ENCODE measurements at regions not wholly inside any gene's neighbourhood (a gene's known extent, or its start where the extent isn't known, plus 50 kb on each side); places are given as distances from the start of the nearest gene placed in this dataset.

- no peak for DNase-seq (ENCODE audit: extremely low spot score)
- ChIA-PET CTCF (no interaction called here), POLR2A (no interaction called here)
- TF ChIP-seq CTCF (IDR thresholded peaks at IDR 0.05; ENCODE audit: control extremely low read depth, extremely low read depth, low read depth, missing control alignments): no peak
Observed at GRCh38 chr4:28151314-28151713, 1290.7 kb downstream of the STIM2 start.

GRCh38 chr4:28167411-28167810 lies 1306.8 kb downstream of the STIM2 start:
- DNase-seq (ENCODE audit: extremely low spot score): no peak
- ChIA-PET CTCF (no interaction called here), POLR2A (no interaction called here)
- no peak for TF ChIP-seq CTCF (IDR thresholded peaks at IDR 0.05; ENCODE audit: control extremely low read depth, extremely low read depth, low read depth, missing control alignments)

DNA sequence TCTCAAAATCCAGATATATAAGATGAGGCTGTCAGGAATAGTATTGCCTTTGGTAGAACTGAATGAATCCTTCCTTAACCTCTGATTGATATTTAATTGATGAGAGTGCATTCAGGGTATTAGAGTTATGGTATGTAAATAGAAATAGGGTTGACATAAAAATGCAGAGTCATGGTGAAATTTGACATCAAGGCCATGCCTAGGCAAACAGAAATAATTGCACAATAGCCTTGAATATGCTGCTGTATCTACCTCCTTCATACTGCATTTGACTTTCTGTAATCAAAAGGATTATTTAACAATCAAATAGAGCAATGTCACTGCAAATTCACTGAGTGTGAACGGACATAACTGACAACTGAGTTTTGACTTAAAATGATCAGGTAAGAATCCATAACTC lies 1316.3 kb downstream of the STIM2 start:
- DNase-seq (ENCODE audit: extremely low spot score): no peak

GRCh38 chr4:28177641-28178040 lies 1317.0 kb downstream of the STIM2 start:
- DNase-seq (ENCODE audit: extremely low spot score): no peak
- TF ChIP-seq CTCF (IDR thresholded peaks at IDR 0.05; ENCODE audit: control extremely low read depth, extremely low read depth, low read depth, missing control alignments): no peak
- ChIA-PET POLR2A (no interaction called here), CTCF (no interaction called here)

More for the DNA sequence above, 1316.3 kb downstream of the STIM2 start:
- TF ChIP-seq CTCF (IDR thresholded peaks at IDR 0.05; ENCODE audit: control extremely low read depth, extremely low read depth, low read depth, missing control alignments): no peak
- ChIA-PET POLR2A (no interaction called here), CTCF (no interaction called here)

DNA sequence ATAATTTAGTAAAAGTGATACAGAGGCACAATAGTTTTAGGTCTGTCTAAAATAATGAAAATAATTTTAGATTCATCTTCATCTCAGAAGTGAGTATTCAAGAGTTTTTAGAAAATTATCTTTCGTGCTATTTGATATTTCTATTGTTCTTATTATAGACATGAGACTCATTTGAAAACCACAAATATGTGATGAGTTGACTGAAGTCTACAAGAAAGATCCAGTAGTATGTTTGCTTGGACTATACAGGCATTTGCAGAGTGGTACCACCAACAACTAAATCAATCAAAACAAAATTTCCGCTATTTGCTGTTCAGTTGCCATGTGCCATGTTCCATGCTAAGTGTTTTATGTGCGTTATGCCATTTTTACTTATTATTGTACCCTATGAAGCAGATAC lies 1318.5 kb downstream of the STIM2 start:
- CTCF ChIA-PET: interaction anchor here (1.1 kb wide), 1 partner anchor 43 kb away, joined by 3 read pairs; no protein-coding TSS in a partner anchor
- no peak for TF ChIP-seq CTCF (IDR thresholded peaks at IDR 0.05; ENCODE audit: control extremely low read depth, extremely low read depth, low read depth, missing control alignments)
- DNase-seq (ENCODE audit: extremely low spot score): no peak
- POLR2A ChIA-PET: no interaction called here

- TF ChIP-seq CTCF (IDR thresholded peaks at IDR 0.05; ENCODE audit: control extremely low read depth, extremely low read depth, low read depth, missing control alignments): no peak
- no peak for DNase-seq (ENCODE audit: extremely low spot score)
- POLR2A ChIA-PET: no interaction called here
- CTCF ChIA-PET: no interaction called here
Observed at GRCh38 chr4:28209371-28209924, 1348.8 kb downstream of the STIM2 start.
